Uterus (tissue), 2 donors: ENCODE measurements at regions not wholly inside any gene's neighbourhood (a gene's known extent, or its start where the extent isn't known, plus 50 kb on each side); places are given as distances from the start of the nearest gene placed in this dataset.

ENCODE experiments used
- CTCF ChIP-seq, 4 experiments: fragments of 200-600 bp in 2 of 4; fragments of 450-650 bp in 2 of 4; sonication (generic) in 2 of 4; IDR thresholded peaks; one replicate each; pipeline ENCODE4 v1.5.1; 2016 to 2019; ENCODE audit warnings: antibody characterized with exemption in 4 of 4, mild to moderate bottlenecking in 2 of 4, moderate library complexity in 1 of 4
- POLR2A ChIP-seq, 2 donors: fragments of 450-650 bp; IDR thresholded peaks; one replicate each; pipeline ENCODE4 v1.6.1; 2016; ENCODE audit warnings: antibody characterized with exemption in 2 of 2, mild to moderate bottlenecking in 1 of 2, moderate library complexity in 1 of 2

- no peak for TF ChIP-seq CTCF (IDR thresholded peaks at IDR 0.05)
- no peak for TF ChIP-seq POLR2A (IDR thresholded peaks at IDR 0.05)
Measured at GRCh38 chr10:114723991-114724715, 66.1 kb upstream of the ABLIM1 start.
